ENCODE measurements at regions not wholly inside any gene's neighbourhood (a gene's known extent, or its start where the extent isn't known, plus 50 kb on each side); places are given as distances from the start of the nearest gene placed in this dataset.

DNA sequence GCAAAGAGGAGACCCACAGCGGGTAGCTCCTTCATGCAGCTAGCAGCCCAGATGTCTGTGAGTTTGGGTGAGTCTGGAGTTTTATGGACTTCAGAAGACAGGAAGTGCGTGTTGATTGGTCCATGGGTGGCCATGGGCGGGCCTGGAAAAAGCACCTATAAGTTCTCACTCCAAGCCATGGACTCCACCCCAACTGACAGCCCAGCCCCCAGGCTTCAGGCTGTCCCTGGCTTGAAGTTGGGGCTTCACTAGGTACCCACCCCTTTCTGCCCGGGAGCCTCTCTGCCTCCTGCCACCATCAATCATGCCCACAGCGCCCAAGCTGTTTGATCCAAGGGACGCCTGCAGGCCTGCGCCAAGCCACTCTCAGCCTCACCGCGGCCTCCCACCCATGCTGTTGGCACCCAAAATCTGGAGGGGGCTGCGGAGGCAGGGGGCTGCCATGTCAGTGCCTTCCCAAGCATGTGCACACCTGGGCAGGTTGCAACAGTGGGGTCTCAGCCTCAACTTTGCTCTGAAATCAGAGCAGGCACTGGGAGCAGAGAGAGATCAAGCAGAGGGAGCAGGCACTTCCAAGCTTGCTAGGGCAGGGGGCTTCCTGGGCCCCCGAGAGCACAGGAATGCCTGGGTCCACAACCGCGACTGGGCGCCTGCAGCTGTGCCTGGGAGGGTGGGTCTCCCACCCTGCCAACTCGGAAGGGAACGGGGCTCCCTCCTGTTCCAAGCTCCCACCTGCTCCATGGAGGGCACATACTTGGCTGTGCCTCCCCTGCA is 1503.7 kb downstream of the CDH11 start:
- no peak overlapping the region for H3K27ac Mint-ChIP-seq
- no peaks in the 10 kb centered on the region for H3K4me1 Mint-ChIP-seq (ENCODE audit: low read depth)
- H3K9me3 Mint-ChIP-seq: peaks cover 40% of the 10 kb centered on the region
- 0 out of 2 replicates have a peak, but pooled peaks cover 3% of the 10 kb centered on the region for H3K36me3 Mint-ChIP-seq (ENCODE audit: low read depth)
- no peaks in the 10 kb centered on the region for H3K27me3 Mint-ChIP-seq (ENCODE audit: insufficient read depth)
- TF ChIP-seq, protein P1, sequence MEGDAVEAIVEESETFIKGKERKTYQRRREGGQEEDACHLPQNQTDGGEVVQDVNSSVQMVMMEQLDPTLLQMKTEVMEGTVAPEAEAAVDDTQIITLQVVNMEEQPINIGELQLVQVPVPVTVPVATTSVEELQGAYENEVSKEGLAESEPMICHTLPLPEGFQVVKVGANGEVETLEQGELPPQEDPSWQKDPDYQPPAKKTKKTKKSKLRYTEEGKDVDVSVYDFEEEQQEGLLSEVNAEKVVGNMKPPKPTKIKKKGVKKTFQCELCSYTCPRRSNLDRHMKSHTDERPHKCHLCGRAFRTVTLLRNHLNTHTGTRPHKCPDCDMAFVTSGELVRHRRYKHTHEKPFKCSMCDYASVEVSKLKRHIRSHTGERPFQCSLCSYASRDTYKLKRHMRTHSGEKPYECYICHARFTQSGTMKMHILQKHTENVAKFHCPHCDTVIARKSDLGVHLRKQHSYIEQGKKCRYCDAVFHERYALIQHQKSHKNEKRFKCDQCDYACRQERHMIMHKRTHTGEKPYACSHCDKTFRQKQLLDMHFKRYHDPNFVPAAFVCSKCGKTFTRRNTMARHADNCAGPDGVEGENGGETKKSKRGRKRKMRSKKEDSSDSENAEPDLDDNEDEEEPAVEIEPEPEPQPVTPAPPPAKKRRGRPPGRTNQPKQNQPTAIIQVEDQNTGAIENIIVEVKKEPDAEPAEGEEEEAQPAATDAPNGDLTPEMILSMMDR (IDR thresholded peaks at IDR 0.05): no peak
- no peak overlapping the region for H3K4me3 Mint-ChIP-seq
- DNase-seq: no peak

DNA sequence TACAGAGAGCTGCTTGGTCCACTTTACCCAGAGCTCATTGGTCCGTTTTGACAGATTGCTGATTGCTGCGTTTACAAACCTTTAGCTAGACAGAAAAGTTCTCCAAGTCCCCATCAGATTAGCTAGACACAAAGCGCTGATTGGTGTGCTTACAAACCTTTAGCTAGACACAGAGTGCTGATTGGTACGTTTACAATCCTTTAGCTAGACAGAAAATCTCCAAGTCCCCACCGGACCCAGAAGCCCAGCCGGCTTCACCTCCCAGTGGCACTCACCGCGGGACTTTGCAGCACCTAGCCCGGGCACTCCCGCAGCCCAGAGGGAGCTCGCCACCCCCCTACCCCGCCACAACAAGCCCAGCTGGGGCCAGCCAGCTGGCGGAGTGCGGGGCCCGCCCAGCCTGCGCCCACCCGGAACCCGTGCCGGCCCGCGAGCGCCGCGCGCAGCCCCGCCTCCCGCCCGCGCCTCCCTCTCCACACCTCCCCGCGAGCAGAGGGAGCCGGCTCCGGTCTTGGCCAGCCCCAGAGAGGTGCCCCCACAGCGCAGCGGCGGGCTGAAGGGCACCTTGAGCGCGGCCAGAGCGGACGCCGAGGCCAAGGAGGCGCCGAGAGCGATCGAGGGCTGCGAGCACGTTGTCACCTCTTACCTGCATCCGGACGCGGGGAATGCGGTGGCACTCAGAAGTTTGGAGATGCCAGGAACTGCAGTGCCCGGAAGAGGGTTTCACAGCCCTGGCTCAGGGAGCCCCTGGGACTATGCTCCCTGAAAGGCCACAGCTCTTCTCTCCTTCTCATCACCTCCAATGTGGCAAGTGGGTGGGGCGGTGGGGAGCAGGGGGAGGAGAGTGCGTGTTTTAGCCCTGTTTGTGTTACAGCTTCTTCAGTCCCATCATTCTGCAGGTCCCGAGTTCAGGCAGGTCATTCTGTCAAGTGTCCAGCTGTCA is 1504.5 kb downstream of the CDH11 start:
- Mint-ChIP-seq H3K36me3 (ENCODE audit: low read depth) (0 out of 2 replicates have a peak, but pooled peaks cover 3% of the 10 kb centered on the region), H3K4me1 (ENCODE audit: low read depth) (no peaks in the 10 kb centered on the region), H3K4me3 (no peak overlapping the region), H3K27ac (no peak overlapping the region), H3K9me3 (peaks cover 46% of the 10 kb centered on the region), H3K27me3 (ENCODE audit: insufficient read depth) (no peaks in the 10 kb centered on the region)
- DNase-seq: no peak
- TF ChIP-seq, protein P1 (IDR thresholded peaks at IDR 0.05): no peak

DNA sequence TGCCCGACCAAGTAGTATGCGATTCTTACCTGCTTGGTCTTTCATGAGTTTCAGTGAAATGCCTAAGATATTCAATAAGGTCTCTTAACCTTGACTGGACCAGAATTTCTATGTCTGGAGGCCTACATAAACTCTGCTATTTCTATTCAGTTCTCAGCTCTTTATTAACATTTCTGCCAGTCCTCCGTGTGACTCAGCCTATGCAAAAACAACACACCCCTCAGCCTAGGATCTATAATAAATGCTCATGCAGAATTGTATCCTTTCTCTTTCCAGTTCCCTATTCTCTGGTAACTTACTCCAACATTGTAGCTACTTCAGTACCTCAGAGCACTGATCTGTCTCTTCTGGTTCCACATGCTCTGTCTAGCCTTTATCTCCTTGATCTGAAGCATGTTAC is 1507.4 kb downstream of the CDH11 start:
- TF ChIP-seq, protein P1 (IDR thresholded peaks at IDR 0.05): no peak
- Mint-ChIP-seq H3K27me3 (ENCODE audit: insufficient read depth) (no peaks in the 10 kb centered on the region), H3K4me3 (no peak overlapping the region), H3K4me1 (ENCODE audit: low read depth) (no peaks in the 10 kb centered on the region), H3K36me3 (ENCODE audit: low read depth) (0 out of 2 replicates have a peak, but pooled peaks cover 3% of the 10 kb centered on the region), H3K9me3 (peaks cover 47% of the 10 kb centered on the region), H3K27ac (no peak overlapping the region)
- DNase-seq: no peak

DNA sequence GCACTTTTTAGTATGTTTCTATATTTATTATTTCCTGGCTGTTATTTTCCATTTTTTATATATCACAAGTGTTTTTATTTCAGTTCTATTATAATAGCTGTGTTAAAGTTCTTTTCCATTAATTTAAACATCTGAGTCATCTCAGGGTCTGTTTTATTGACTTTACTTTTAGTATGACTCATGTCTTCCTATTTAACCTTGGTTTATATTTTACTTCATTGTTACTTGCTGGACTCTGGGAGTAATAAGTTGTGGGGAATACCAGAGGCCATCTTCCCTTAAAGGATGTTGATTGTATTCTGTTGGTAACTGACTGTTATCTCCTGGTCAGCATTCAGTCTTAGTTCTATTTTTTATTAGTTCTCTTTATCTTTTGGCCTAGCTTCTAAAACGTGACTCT is 1508.2 kb downstream of the CDH11 start:
- no peaks in the 10 kb centered on the region for H3K4me1 Mint-ChIP-seq (ENCODE audit: low read depth)
- H3K4me3 Mint-ChIP-seq: no peak overlapping the region
- TF ChIP-seq, protein P1 (IDR thresholded peaks at IDR 0.05): no peak
- peaks cover 41% of the 10 kb centered on the region for H3K9me3 Mint-ChIP-seq
- H3K27me3 Mint-ChIP-seq (ENCODE audit: insufficient read depth): no peaks in the 10 kb centered on the region
- no peak for DNase-seq
- 0 out of 2 replicates have a peak, but pooled peaks cover 1% of the 10 kb centered on the region for H3K36me3 Mint-ChIP-seq (ENCODE audit: low read depth)
- no peak overlapping the region for H3K27ac Mint-ChIP-seq

DNA sequence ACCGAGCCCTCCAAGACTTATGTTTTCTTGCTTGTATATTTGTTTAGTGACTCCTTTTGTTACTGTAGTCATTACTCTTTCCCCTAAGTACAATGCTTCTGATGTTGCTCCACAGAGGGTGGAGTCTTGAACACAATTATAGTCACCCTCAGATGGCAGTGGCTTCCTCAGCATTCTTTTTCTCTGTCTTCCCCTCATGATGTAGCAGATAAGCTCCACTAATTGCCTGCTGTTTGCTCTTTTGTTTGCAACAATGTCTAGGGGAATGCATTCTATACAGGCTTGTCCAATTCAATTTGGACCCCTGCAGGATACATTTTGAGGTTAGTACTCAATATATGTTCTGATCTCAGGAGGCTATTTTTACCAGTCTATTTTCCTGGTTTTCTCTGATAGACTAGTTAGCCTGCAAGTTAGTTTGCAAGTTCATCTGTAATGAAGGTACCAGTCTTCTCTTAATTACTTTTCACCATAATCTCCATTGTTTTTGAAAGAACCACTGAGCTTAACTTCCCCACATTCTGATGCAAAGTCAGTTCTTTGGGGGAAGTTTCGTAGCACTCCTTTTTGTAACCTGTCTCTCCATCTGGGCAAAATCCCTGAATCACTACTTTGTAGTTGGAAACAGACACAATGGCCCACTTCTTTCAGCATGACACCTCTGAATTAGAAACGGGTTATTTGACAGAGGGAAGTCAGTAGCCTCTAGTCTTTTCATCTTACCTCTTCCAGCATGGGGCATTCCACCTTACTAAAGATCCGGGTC is 1509.2 kb downstream of the CDH11 start:
- Mint-ChIP-seq H3K4me3 (no peak overlapping the region), H3K27me3 (ENCODE audit: insufficient read depth) (no peaks in the 10 kb centered on the region), H3K36me3 (ENCODE audit: low read depth) (no peaks in the 10 kb centered on the region), H3K27ac (no peak overlapping the region), H3K4me1 (ENCODE audit: low read depth) (no peaks in the 10 kb centered on the region), H3K9me3 (peaks cover 39% of the 10 kb centered on the region)
- TF ChIP-seq, protein P1 (IDR thresholded peaks at IDR 0.05): no peak
- DNase-seq: no peak

Measured in HFFc6 (cell line).